ENCODE measurements at regions not wholly inside any gene's neighbourhood (a gene's known extent, or its start where the extent isn't known, plus 50 kb on each side); places are given as distances from the start of the nearest gene placed in this dataset.

- DNase-seq, result no peak
Measured at GRCh38 chr9:1709347-1709746, 305.8 kb upstream of the SMARCA2 start.

- DNase-seq, result no peak
Measured at GRCh38 chr9:1712861-1713450, 302.2 kb upstream of the SMARCA2 start.

- DNase-seq, result no peak
Measured at GRCh38 chr9:1713841-1714240, 301.3 kb upstream of the SMARCA2 start.

- no peak for DNase-seq
Measured at GRCh38 chr9:1717882-1718281, 297.3 kb upstream of the SMARCA2 start.

DNA sequence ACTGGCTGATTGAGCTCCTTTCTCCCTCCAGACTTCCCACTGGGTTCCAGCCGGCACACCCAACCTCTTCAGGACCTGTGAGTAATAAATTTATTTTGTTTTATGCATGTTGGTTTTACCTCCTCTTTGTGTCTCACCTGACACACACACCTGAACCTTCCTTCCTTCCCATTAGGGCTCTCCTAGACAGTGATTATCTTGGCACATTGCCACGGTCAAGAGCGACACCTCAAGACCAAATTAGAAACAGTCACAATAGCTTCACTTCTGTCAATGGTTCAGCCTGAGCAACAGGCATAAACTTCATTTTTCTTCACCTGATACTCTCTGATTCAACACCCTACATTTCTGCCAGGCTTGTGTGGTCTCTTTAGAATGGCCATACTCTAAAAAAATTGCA lies 296.3 kb upstream of the SMARCA2 start:
- DNase-seq, result no peak

- DNase-seq, result no peak
Measured at GRCh38 chr9:1721196-1721595, 294.0 kb upstream of the SMARCA2 start.

DNA sequence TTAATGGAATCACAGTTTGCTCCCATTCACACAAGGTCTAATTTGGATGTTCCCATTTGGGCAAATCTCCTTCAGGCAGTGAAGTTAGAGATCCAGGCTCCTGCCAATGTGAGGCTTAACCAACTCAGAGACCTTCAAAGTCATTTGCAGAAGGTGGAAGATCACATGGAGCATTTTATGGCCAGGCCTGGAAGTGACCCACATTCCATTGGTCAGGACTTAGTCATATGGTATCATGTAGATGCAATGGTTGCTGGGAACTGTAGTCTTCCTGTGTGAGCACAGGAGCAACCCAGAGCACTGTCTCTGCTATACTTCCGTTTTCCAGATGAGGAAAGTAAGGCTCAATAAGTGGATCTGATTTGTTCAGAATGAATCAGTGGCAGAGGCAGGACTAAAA lies 292.7 kb upstream of the SMARCA2 start:
- DNase-seq, result no peak

- DNase-seq, result no peak
Measured at GRCh38 chr9:1723522-1724015, 291.6 kb upstream of the SMARCA2 start.

DNA sequence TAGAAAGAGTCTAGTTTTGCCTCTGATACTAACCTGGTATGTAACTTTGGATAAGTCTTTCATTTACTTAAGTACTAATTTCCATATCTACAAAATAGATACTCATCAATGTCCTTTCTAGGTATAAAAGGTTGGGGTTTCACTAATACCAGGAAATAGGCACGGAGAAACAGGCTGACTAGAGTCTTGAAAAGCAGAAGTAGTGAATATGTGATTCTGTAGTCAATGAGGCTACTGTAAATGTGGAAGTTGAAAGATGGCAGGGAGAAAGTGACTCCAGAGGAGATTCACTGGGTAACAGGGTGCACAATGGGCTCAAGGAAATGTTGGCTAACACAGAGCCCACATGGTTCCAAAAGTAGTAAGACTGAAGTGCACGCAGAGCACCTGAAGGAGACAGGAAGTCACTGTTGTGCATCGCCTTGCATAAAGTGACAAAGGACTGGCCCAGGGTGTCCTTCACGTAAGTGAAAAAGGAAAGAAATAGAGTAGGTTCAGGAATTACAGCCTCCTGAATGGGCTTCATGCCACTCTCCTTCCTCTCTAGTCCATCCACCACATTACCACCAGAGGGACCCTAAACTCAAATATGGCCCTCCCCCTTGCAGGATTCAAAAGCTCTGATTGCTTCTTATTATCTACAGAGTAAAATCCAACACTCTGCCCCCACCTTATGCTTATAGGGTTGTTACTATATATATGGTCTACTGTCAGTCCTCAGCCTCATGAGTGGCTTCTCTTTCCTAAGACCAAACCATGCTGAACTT lies 288.0 kb upstream of the SMARCA2 start:
- DNase-seq, result no peak

- DNase-seq, result no peak
Measured at GRCh38 chr9:1729631-1730030, 285.5 kb upstream of the SMARCA2 start.

- DNase-seq, result no peak
Measured at GRCh38 chr9:1732670-1733069, 282.5 kb upstream of the SMARCA2 start.

DNA sequence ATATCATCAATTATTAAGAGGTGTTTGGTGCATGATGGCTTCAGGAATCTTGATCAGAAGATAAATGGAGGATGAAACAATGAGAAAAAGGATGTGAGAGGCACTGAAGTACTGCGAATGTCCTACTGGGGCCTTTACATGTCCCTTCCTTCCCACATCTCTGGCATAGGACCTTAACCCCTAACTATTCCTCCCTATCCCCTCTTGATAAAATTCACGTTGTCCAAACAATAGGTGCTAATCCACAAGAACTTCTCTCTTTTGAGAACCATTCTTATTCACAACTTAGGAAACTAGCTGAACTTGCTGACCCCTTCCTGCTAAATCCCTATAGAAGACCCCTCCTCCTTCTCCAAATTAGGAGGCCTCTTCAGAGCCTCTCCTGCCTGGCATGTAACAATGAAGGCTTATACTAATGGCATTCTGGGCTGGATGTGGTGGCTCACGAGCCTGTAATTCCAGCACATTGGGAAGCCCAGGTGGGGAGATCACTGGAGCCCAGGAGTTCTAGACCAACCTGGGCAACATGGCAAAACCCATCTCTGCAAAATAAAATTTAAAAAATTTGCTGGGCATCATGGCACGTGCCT lies 276.5 kb upstream of the SMARCA2 start:
- no peak for DNase-seq

- no peak for DNase-seq
Measured at GRCh38 chr9:1743121-1743960, 271.8 kb upstream of the SMARCA2 start.

DNA sequence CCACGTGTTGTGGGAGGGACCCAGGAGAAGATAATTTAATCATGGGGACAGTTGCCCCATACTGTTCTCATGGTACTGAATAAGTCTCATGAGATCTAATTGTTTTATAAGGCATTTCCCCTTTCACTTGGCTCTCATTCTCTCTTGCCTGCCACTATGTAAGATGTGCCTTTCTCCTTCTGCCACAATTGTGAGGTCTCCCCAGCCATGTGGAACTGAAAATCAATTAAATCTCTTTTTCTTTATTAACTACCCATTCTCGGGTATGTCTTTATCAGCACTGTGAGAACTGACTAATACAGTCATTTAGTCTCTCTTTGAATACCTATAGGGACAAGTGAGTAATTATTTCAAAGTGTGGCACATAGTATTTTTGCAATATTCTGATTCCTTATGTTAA lies 269.2 kb upstream of the SMARCA2 start:
- DNase-seq, result no peak

- DNase-seq, result no peak
Measured at GRCh38 chr9:1747417-1747967, 267.7 kb upstream of the SMARCA2 start.

DNA sequence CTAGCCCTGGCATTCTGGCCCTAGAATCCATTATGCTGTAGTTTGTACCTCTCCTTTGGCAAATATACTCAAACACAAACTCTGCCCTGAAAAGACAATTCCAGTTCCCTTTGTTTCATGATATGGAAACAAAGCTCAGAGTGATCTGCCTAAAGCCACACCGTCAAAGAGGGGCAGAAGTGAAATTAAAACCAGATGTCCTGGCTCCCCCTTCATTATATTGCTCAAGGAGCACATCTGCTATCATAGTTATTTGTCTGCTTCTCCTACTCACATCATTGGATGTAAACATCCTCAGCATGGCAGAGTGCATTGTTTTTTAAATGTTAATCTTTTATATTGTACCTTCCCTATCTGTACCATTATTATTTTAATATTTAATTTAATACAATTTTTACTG lies 266.7 kb upstream of the SMARCA2 start:
- no peak for DNase-seq

DNA sequence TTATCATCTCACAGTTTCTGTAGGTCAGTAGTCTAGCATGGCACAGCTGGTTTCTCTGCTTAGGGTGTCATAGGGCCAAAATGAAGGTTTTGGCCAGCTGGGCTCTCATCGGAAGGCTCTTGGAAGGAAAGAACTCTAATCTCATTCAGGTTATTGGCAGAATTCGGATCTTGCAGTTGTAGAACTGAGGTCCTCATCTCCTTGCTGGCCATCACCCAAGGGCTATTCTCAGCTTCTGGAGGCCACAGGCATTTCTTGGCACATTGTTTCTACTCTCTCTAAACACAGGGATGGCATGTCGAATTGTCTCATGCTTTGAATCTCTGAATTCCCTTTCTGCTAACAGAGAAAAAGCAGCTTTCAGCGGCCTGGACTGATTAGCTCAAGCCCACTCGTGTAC lies 258.0 kb upstream of the SMARCA2 start:
- no peak for DNase-seq

- no peak for DNase-seq
Measured at GRCh38 chr9:1759009-1759408, 256.1 kb upstream of the SMARCA2 start.

- DNase-seq, result no peak
Measured at GRCh38 chr9:1759771-1760300, 255.3 kb upstream of the SMARCA2 start.

DNA sequence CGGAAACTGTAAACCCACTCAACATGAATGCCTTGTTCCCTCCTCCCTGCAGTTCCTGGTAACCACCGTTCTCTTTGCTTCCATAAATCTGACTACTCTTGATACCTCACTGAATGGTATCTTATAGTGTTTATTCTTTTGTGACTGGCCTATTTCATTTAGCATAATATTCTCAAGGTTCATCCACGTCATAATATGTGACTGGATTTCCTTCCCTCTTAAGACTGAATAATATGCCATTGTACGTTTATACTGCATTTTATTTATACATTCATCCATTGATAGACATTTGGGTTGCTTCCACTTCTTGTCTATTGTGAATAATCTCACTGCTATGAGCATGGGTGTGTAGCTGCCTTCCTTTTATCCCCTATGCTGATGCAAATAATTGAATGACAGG lies 253.3 kb upstream of the SMARCA2 start:
- DNase-seq, result no peak

- no peak for DNase-seq
Measured at GRCh38 chr9:1766042-1766441, 249.1 kb upstream of the SMARCA2 start.

- no peak for DNase-seq
Measured at GRCh38 chr9:1768561-1768960, 246.6 kb upstream of the SMARCA2 start.

Measured in femur (tissue), 1 donor.